ENCODE measurements at regions not wholly inside any gene's neighbourhood (a gene's known extent, or its start where the extent isn't known, plus 50 kb on each side); places are given as distances from the start of the nearest gene placed in this dataset.

- DNase-seq, result no peak
Observed at GRCh38 chr9:103627731-103628130, 466.4 kb upstream of the SMC2 start.

GRCh38 chr9:103649086-103649485, 445.0 kb upstream of the SMC2 start:
- DNase-seq, result no peak

- DNase-seq, result no peak
Observed at GRCh38 chr9:103658156-103658555, 436.0 kb upstream of the SMC2 start.

- no peak for DNase-seq
Observed at GRCh38 chr9:103660830-103661229, 433.3 kb upstream of the SMC2 start.

- DNase-seq, result no peak
Observed at GRCh38 chr9:103661663-103662062, 432.4 kb upstream of the SMC2 start.

GRCh38 chr9:103669296-103669695, 424.8 kb upstream of the SMC2 start:
- no peak for DNase-seq

- no peak for DNase-seq
Observed at GRCh38 chr9:103674271-103674670, 419.8 kb upstream of the SMC2 start.

- no peak for DNase-seq
Observed at GRCh38 chr9:103680581-103680980, 413.5 kb upstream of the SMC2 start.

- no peak for DNase-seq
Observed at GRCh38 chr9:103681435-103681834, 412.7 kb upstream of the SMC2 start.

GRCh38 chr9:103700195-103700962, 393.7 kb upstream of the SMC2 start:
- DNase-seq, result no peak

- no peak for DNase-seq
Observed at GRCh38 chr9:103702572-103702971, 391.5 kb upstream of the SMC2 start.

GRCh38 chr9:103707181-103707580, 386.9 kb upstream of the SMC2 start:
- no peak for DNase-seq

- no peak for DNase-seq
Observed at GRCh38 chr9:103709366-103709765, 384.7 kb upstream of the SMC2 start.

GRCh38 chr9:103713631-103714030, 380.5 kb upstream of the SMC2 start:
- DNase-seq, result no peak

GRCh38 chr9:103714992-103715391, 379.1 kb upstream of the SMC2 start:
- no peak for DNase-seq

GRCh38 chr9:103721056-103721455, 373.1 kb upstream of the SMC2 start:
- no peak for DNase-seq

- DNase-seq, result no peak
Observed at GRCh38 chr9:103730866-103731265, 363.2 kb upstream of the SMC2 start.

GRCh38 chr9:103731541-103731940, 362.6 kb upstream of the SMC2 start:
- no peak for DNase-seq

- DNase-seq, result no peak
Observed at GRCh38 chr9:103734471-103734870, 359.6 kb upstream of the SMC2 start.

- DNase-seq, result no peak
Observed at GRCh38 chr9:103755441-103755840, 338.7 kb upstream of the SMC2 start.

GRCh38 chr9:103755986-103756385, 338.1 kb upstream of the SMC2 start:
- DNase-seq, result no peak

- DNase-seq, result no peak
Observed at GRCh38 chr9:103757062-103757461, 337.0 kb upstream of the SMC2 start.

GRCh38 chr9:103761466-103761865, 332.6 kb upstream of the SMC2 start:
- no peak for DNase-seq

- no peak for DNase-seq
Observed at GRCh38 chr9:103789686-103790085, 304.4 kb upstream of the SMC2 start.

GRCh38 chr9:103798620-103799019, 295.5 kb upstream of the SMC2 start:
- peak in 1 of 2 donors; percentile 16 for DNase-seq
